ENCODE measurements at regions not wholly inside any gene's neighbourhood (a gene's known extent, or its start where the extent isn't known, plus 50 kb on each side); places are given as distances from the start of the nearest gene placed in this dataset.

DNA sequence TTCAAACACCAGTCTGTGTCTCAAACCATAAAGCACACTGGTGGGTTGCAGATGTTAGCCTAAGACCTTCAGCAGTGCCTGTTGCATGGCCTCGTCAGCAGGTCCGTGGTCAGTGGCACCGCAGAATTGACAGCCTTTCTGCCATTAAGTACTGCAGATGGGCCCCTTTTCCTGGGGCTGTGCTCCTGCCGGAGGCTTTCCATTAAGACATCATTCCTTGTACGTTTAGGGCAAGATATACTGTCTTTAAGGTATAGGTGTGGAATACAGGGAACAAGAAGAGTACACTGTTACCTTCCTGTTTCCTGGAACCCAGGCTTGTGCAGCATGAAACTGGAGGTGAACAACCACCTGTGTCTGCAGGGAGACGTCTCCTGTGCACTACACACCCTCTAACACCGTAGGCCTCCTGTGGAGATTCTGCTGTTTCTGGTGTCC is 67.9 kb upstream of the WDR1 start:
- SMC1A ChIA-PET (ENCODE audit: uncharacterized antibody, unreplicated experiment): no interaction called here
- ATAC-seq (no peak), DNase-seq (ENCODE audit: low read depth, low spot score) (no peak), FAIRE-seq (no peak)
- Histone ChIP-seq H3K4me2 (ENCODE audit: control insufficient read depth, insufficient read depth) (no peak overlapping the region), H3K79me2 (ENCODE audit: control insufficient read depth, insufficient read depth, low read length) (no peaks in the 10 kb centered on the region), H3K4me3 (no peak overlapping the region), H3K27me3 (replicated peaks in 1 of 2; ENCODE audit: control insufficient read depth in 2 of 2, insufficient read depth in 2 of 2, low read length in 1 of 2) (no peaks in the 10 kb centered on the region), H3K9ac (ENCODE audit: control insufficient read depth, insufficient read depth, low read length) (no peak overlapping the region), H4K20me1 (ENCODE audit: control insufficient read depth, insufficient read depth) (no peaks in the 10 kb centered on the region), H3K36me3 (ENCODE audit: control insufficient read depth in 2 of 2, insufficient read depth in 2 of 2, low read length in 1 of 2) (no peaks in the 10 kb centered on the region), H2AFZ (ENCODE audit: control insufficient read depth, low read depth, low read length) (no peak overlapping the region), H3K4me1 (ENCODE audit: control insufficient read depth, insufficient read depth, low read length) (peaks cover 7% of the 10 kb centered on the region; the same call in 1 of the 2 replicates), H3K27ac (ENCODE audit: control insufficient read depth, insufficient read depth) (no peak overlapping the region), H3K9me3 (replicated peaks; ENCODE audit: control insufficient read depth, insufficient read depth, low read length) (no peaks in the 10 kb centered on the region; the same call in 2 of the 3 replicates)
- POLR2A ChIA-PET: no interaction called here
- RAD21 ChIA-PET (ENCODE audit: unreplicated experiment): no interaction called here
- 24% methylated on average over 7 of the region's 7 CpGs for WGBS (ENCODE audit: insufficient coverage, insufficient replicate concordance, low lambda C conversion rate, missing lambda C conversion rate)
- CTCF ChIA-PET: no interaction called here
- intact Hi-C loops (cut with micrococcal nuclease; ENCODE audit: unreplicated experiment): no loop called here
- in situ Hi-C loops (cut with MboI): no loop called here
- no TSS peak for BruUV-seq (replicated peaks)
- TF ChIP-seq POLR2AphosphoS2 (IDR thresholded peaks at IDR 0.05; ENCODE audit: low read depth, low read length) (no peak), SMAD5 (IDR thresholded peaks at IDR 0.05; ENCODE audit: low read depth) (no peak), PML (IDR thresholded peaks at IDR 0.05; ENCODE audit: low read length) (no peak), RCOR1 (conservative IDR thresholded peaks at IDR 0.05; ENCODE audit: low read depth, low read length) (no peak), RB1 (IDR thresholded peaks at IDR 0.05; ENCODE audit: borderline replicate concordance) (no peak), RFX5 (IDR thresholded peaks at IDR 0.05; ENCODE audit: low read depth, low read length) (no peak), NFYA (IDR thresholded peaks at IDR 0.05; ENCODE audit: borderline replicate concordance, low read depth, low read length) (no peak), ESRRA (IDR thresholded peaks at IDR 0.05; ENCODE audit: low read length) (no peak)
- TF ChIP-seq, protein P1, sequence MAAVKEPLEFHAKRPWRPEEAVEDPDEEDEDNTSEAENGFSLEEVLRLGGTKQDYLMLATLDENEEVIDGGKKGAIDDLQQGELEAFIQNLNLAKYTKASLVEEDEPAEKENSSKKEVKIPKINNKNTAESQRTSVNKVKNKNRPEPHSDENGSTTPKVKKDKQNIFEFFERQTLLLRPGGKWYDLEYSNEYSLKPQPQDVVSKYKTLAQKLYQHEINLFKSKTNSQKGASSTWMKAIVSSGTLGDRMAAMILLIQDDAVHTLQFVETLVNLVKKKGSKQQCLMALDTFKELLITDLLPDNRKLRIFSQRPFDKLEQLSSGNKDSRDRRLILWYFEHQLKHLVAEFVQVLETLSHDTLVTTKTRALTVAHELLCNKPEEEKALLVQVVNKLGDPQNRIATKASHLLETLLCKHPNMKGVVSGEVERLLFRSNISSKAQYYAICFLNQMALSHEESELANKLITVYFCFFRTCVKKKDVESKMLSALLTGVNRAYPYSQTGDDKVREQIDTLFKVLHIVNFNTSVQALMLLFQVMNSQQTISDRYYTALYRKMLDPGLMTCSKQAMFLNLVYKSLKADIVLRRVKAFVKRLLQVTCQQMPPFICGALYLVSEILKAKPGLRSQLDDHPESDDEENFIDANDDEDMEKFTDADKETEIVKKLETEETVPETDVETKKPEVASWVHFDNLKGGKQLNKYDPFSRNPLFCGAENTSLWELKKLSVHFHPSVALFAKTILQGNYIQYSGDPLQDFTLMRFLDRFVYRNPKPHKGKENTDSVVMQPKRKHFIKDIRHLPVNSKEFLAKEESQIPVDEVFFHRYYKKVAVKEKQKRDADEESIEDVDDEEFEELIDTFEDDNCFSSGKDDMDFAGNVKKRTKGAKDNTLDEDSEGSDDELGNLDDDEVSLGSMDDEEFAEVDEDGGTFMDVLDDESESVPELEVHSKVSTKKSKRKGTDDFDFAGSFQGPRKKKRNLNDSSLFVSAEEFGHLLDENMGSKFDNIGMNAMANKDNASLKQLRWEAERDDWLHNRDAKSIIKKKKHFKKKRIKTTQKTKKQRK (IDR thresholded peaks at IDR 0.05; ENCODE audit: low read depth, low read length): no peak
- TF ChIP-seq, protein P2, sequence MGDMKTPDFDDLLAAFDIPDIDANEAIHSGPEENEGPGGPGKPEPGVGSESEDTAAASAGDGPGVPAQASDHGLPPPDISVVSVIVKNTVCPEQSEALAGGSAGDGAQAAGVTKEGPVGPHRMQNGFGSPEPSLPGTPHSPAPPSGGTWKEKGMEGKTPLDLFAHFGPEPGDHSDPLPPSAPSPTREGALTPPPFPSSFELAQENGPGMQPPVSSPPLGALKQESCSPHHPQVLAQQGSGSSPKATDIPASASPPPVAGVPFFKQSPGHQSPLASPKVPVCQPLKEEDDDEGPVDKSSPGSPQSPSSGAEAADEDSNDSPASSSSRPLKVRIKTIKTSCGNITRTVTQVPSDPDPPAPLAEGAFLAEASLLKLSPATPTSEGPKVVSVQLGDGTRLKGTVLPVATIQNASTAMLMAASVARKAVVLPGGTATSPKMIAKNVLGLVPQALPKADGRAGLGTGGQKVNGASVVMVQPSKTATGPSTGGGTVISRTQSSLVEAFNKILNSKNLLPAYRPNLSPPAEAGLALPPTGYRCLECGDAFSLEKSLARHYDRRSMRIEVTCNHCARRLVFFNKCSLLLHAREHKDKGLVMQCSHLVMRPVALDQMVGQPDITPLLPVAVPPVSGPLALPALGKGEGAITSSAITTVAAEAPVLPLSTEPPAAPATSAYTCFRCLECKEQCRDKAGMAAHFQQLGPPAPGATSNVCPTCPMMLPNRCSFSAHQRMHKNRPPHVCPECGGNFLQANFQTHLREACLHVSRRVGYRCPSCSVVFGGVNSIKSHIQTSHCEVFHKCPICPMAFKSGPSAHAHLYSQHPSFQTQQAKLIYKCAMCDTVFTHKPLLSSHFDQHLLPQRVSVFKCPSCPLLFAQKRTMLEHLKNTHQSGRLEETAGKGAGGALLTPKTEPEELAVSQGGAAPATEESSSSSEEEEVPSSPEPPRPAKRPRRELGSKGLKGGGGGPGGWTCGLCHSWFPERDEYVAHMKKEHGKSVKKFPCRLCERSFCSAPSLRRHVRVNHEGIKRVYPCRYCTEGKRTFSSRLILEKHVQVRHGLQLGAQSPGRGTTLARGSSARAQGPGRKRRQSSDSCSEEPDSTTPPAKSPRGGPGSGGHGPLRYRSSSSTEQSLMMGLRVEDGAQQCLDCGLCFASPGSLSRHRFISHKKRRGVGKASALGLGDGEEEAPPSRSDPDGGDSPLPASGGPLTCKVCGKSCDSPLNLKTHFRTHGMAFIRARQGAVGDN (IDR thresholded peaks at IDR 0.05): no peak
- TF ChIP-seq, protein P3, sequence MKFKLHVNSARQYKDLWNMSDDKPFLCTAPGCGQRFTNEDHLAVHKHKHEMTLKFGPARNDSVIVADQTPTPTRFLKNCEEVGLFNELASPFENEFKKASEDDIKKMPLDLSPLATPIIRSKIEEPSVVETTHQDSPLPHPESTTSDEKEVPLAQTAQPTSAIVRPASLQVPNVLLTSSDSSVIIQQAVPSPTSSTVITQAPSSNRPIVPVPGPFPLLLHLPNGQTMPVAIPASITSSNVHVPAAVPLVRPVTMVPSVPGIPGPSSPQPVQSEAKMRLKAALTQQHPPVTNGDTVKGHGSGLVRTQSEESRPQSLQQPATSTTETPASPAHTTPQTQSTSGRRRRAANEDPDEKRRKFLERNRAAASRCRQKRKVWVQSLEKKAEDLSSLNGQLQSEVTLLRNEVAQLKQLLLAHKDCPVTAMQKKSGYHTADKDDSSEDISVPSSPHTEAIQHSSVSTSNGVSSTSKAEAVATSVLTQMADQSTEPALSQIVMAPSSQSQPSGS (IDR thresholded peaks at IDR 0.05; ENCODE audit: low read length): no peak
- TF ChIP-seq, protein P4, sequence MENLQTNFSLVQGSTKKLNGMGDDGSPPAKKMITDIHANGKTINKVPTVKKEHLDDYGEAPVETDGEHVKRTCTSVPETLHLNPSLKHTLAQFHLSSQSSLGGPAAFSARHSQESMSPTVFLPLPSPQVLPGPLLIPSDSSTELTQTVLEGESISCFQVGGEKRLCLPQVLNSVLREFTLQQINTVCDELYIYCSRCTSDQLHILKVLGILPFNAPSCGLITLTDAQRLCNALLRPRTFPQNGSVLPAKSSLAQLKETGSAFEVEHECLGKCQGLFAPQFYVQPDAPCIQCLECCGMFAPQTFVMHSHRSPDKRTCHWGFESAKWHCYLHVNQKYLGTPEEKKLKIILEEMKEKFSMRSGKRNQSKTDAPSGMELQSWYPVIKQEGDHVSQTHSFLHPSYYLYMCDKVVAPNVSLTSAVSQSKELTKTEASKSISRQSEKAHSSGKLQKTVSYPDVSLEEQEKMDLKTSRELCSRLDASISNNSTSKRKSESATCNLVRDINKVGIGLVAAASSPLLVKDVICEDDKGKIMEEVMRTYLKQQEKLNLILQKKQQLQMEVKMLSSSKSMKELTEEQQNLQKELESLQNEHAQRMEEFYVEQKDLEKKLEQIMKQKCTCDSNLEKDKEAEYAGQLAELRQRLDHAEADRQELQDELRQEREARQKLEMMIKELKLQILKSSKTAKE (IDR thresholded peaks at IDR 0.05; ENCODE audit: low read depth, poor library complexity, severe bottlenecking): no peak
- TF ChIP-seq, protein P5, sequence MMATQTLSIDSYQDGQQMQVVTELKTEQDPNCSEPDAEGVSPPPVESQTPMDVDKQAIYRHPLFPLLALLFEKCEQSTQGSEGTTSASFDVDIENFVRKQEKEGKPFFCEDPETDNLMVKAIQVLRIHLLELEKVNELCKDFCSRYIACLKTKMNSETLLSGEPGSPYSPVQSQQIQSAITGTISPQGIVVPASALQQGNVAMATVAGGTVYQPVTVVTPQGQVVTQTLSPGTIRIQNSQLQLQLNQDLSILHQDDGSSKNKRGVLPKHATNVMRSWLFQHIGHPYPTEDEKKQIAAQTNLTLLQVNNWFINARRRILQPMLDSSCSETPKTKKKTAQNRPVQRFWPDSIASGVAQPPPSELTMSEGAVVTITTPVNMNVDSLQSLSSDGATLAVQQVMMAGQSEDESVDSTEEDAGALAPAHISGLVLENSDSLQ (IDR thresholded peaks at IDR 0.05): no peak
